ENCODE measurements at regions not wholly inside any gene's neighbourhood (a gene's known extent, or its start where the extent isn't known, plus 50 kb on each side); places are given as distances from the start of the nearest gene placed in this dataset.
"Not testable (repeated sequence)": the region's sequence is repeated elsewhere in the genome, so short reads cannot be mapped to it uniquely, and the experiment has no call there.

GRCh38 chr10:44578271-44578670 is 193.4 kb upstream of the CXCL12 start:
- no peaks in the 10 kb centered on the region; the same call in 1 of the 2 replicates for H3K27me3 ChIP-seq (replicated peaks; ENCODE audit: control insufficient read depth, insufficient read depth, low read length)
- DNase-seq = no peak
- Mint-ChIP-seq H3K9me3 (ENCODE audit: unreplicated experiment) (no peaks in the 10 kb centered on the region), H3K4me1 (ENCODE audit: low read depth, unreplicated experiment) (no peaks in the 10 kb centered on the region), H3K4me3 (ENCODE audit: unreplicated experiment) (no peak overlapping the region), H3K36me3 (ENCODE audit: insufficient read depth, unreplicated experiment) (no peaks in the 10 kb centered on the region), H3K27ac (ENCODE audit: unreplicated experiment) (no peak overlapping the region), H3K27me3 (ENCODE audit: insufficient read depth, unreplicated experiment) (peaks cover 7% of the 10 kb centered on the region)
- BruUV-seq (replicated peaks) = no TSS peak
- no peaks in the 10 kb centered on the region for H3K4me1 ChIP-seq
- ChIA-PET CTCF (no interaction called here), POLR2A (no interaction called here)
- H3K36me3 ChIP-seq (ENCODE audit: control insufficient read depth, insufficient read depth, low read length) = no peaks in the 10 kb centered on the region
- no peak overlapping the region for H3K4me3 ChIP-seq (ENCODE audit: low read depth, low read length)
- intact Hi-C loops (cut with micrococcal nuclease; ENCODE audit: unreplicated experiment) = loop anchor here (10.0 kb wide), 1 partner anchor 277 kb away; no protein-coding TSS in a partner anchor
- no peaks in the 10 kb centered on the region; the same call in 1 of the 2 replicates for H3K9me3 ChIP-seq
- no peak for TF ChIP-seq CTCF (IDR thresholded peaks at IDR 0.05; ENCODE audit: insufficient read depth in 1 of 2, low read depth in 1 of 2, low read length in 1 of 2, severe bottlenecking in 1 of 2, unreplicated experiment in 1 of 2)

- POLR2A ChIA-PET; H3K36me3 ChIP-seq (ENCODE audit: control insufficient read depth, insufficient read depth, low read length); H3K4me1 Mint-ChIP-seq (ENCODE audit: low read depth, unreplicated experiment); CTCF ChIA-PET; H3K27me3 Mint-ChIP-seq (ENCODE audit: insufficient read depth, unreplicated experiment); DNase-seq; H3K27ac Mint-ChIP-seq (ENCODE audit: unreplicated experiment); BruUV-seq (replicated peaks); H3K4me1 ChIP-seq; H3K4me3 ChIP-seq (ENCODE audit: low read depth, low read length); H3K36me3 Mint-ChIP-seq (ENCODE audit: insufficient read depth, unreplicated experiment); H3K4me3 Mint-ChIP-seq (ENCODE audit: unreplicated experiment); H3K9me3 ChIP-seq; H3K9me3 Mint-ChIP-seq (ENCODE audit: unreplicated experiment); H3K27me3 ChIP-seq (replicated peaks; ENCODE audit: control insufficient read depth, insufficient read depth, low read length): not testable (repeated sequence)
- intact Hi-C loops (cut with micrococcal nuclease; ENCODE audit: unreplicated experiment) = loop anchor here (10.0 kb wide), 1 partner anchor 276 kb away; no protein-coding TSS in a partner anchor
Observed at GRCh38 chr10:44578963-44579362, 194.1 kb upstream of the CXCL12 start.

- no peak overlapping the region for H3K4me3 ChIP-seq (ENCODE audit: low read depth, low read length)
- intact Hi-C loops (cut with micrococcal nuclease; ENCODE audit: unreplicated experiment) = loop anchor here (10.0 kb wide), 1 partner anchor 187 kb away; no protein-coding TSS in a partner anchor
Observed at GRCh38 chr10:44581996-44582395, 197.1 kb upstream of the CXCL12 start.

More at GRCh38 chr10:44581996-44582395, 197.1 kb upstream of the CXCL12 start:
- Histone ChIP-seq H3K4me1 (no peaks in the 10 kb centered on the region), H3K27me3 (replicated peaks; ENCODE audit: control insufficient read depth, insufficient read depth, low read length) (peaks cover 1% of the 10 kb centered on the region; the same call in 1 of the 2 replicates), H3K9me3 (no peaks in the 10 kb centered on the region), H3K36me3 (ENCODE audit: control insufficient read depth, insufficient read depth, low read length) (no peaks in the 10 kb centered on the region)
- Mint-ChIP-seq H3K4me1 (ENCODE audit: low read depth, unreplicated experiment) (no peaks in the 10 kb centered on the region), H3K27ac (ENCODE audit: unreplicated experiment) (no peak overlapping the region), H3K36me3 (ENCODE audit: insufficient read depth, unreplicated experiment) (no peaks in the 10 kb centered on the region), H3K27me3 (ENCODE audit: insufficient read depth, unreplicated experiment) (peaks cover 9% of the 10 kb centered on the region), H3K4me3 (ENCODE audit: unreplicated experiment) (no peak overlapping the region), H3K9me3 (ENCODE audit: unreplicated experiment) (no peaks in the 10 kb centered on the region)
- ChIA-PET CTCF (no interaction called here), POLR2A (no interaction called here)
- no peak for DNase-seq
- TF ChIP-seq CTCF (IDR thresholded peaks at IDR 0.05; ENCODE audit: insufficient read depth in 1 of 2, low read depth in 1 of 2, low read length in 1 of 2, severe bottlenecking in 1 of 2, unreplicated experiment in 1 of 2) = no peak
- BruUV-seq (replicated peaks) = no TSS peak

All from Caco-2 (cell line).